CD4-positive, CD25-positive, alpha-beta regulatory T cell (primary cell): ENCODE measurements at regions not wholly inside any gene's neighbourhood (a gene's known extent, or its start where the extent isn't known, plus 50 kb on each side); places are given as distances from the start of the nearest gene placed in this dataset.
"Not testable (repeated sequence)": the region's sequence is repeated elsewhere in the genome, so short reads cannot be mapped to it uniquely, and the experiment has no call there.

Experiments used
- ATAC-seq, 2 donors: fragments of 150-1000 bp; cut with Tn5 transposase; one replicate each; pipeline ENCODE4 v1.10.0; 2021; ENCODE audit warnings: low read depth in 2 of 2, moderate number of reproducible peaks in 2 of 2, moderate library complexity in 1 of 2
- DNase-seq, 3 donors: peaks; one replicate each; pipeline versions ENCODE4 v3.0.0 to v3.0.0-alpha.2; 2012 to 2022; ENCODE audit warnings: mixed read lengths in 1 of 3
- H3K27ac ChIP-seq: one replicate; pipeline ENCODE4 v1.7.0; 2013; ENCODE audit warnings: mild to moderate bottlenecking, low read length; ENCODE audit not compliant: insufficient read depth, poor library complexity, severe bottlenecking
- H3K27me3 ChIP-seq: one replicate; pipeline ENCODE4 v1.7.0; 2013; ENCODE audit warnings: low read length; ENCODE audit not compliant: control insufficient read depth, insufficient read depth
- H3K36me3 ChIP-seq: one replicate; pipeline ENCODE4 v1.7.0; 2013; ENCODE audit warnings: mild to moderate bottlenecking, low read length, moderate library complexity; ENCODE audit not compliant: control insufficient read depth, insufficient read depth
- H3K4me1 ChIP-seq: 2 replicates; pipeline ENCODE4 v1.7.0; 2013; ENCODE audit warnings: mild to moderate bottlenecking, low read length; ENCODE audit not compliant: insufficient read depth, control insufficient read depth, poor library complexity, severe bottlenecking
- H3K4me3 ChIP-seq: one replicate; pipeline ENCODE4 v1.7.0; 2013; ENCODE audit warnings: low read depth, mild to moderate bottlenecking, low read length, moderate library complexity
- H3K9me3 ChIP-seq, 2 experiments: 1 replicate in 1 of 2; 2 replicates in 1 of 2; pipeline ENCODE4 v1.7.0; 2013; ENCODE audit warnings: low read length in 2 of 2, mild to moderate bottlenecking in 1 of 2, moderate library complexity in 1 of 2; ENCODE audit not compliant: control insufficient read depth in 2 of 2
- H3K27ac Mint-ChIP-seq, 3 donors: one replicate each; pipeline ENCODE4 v1.8.0; 2020 to 2022; ENCODE audit warnings: mild to moderate bottlenecking in 3 of 3, mixed read lengths in 3 of 3, moderate library complexity in 2 of 3
- H3K27me3 Mint-ChIP-seq: one replicate; pipeline ENCODE4 v1.8.0; 2022; ENCODE audit warnings: mild to moderate bottlenecking, mixed read lengths
- H3K36me3 Mint-ChIP-seq: one replicate; pipeline ENCODE4 v1.8.0; 2020; ENCODE audit warnings: mixed read lengths
- H3K4me1 Mint-ChIP-seq, 4 donors: one replicate each; pipeline ENCODE4 v1.8.0; 2020 to 2022; ENCODE audit warnings: mixed read lengths in 4 of 4, mild to moderate bottlenecking in 1 of 4
- H3K4me3 Mint-ChIP-seq, 4 donors: one replicate each; pipeline ENCODE4 v1.8.0; 2020 to 2022; ENCODE audit warnings: mild to moderate bottlenecking in 4 of 4, mixed read lengths in 4 of 4, moderate library complexity in 3 of 4
- H3K9me3 Mint-ChIP-seq, 7 donors: one replicate each; pipeline ENCODE4 v1.8.0; 2020 to 2022; ENCODE audit warnings: mixed read lengths in 7 of 7, mild to moderate bottlenecking in 3 of 7, moderate library complexity in 2 of 7

DNA sequence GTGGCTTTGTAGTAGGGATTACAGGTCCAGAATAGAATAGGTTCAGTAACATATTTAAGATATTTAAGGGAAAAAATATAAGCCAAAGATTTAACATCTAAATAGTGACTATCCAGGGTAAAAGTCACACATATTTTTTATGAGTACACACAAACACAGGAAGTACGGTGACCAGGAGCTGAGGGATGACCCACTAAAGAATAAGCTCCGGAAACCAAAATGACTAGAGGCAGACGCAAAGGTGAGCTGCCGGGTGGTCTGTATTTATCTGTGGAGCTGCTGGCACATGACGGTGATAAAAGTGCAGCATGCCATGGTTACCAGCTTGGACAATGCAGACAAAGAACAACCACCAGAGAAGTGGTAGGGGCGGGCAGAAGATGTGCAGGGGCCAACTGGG lies 73.9 kb upstream of the FBXO28 start:
- H3K27ac Mint-ChIP-seq, H3K27me3 Mint-ChIP-seq, H3K9me3 Mint-ChIP-seq, H3K36me3 ChIP-seq, H3K4me3 ChIP-seq, DNase-seq, H3K27ac ChIP-seq, H3K4me1 Mint-ChIP-seq, ATAC-seq, H3K4me1 ChIP-seq, H3K27me3 ChIP-seq, H3K9me3 ChIP-seq, H3K36me3 Mint-ChIP-seq, H3K4me3 Mint-ChIP-seq: not testable (repeated sequence)

DNA sequence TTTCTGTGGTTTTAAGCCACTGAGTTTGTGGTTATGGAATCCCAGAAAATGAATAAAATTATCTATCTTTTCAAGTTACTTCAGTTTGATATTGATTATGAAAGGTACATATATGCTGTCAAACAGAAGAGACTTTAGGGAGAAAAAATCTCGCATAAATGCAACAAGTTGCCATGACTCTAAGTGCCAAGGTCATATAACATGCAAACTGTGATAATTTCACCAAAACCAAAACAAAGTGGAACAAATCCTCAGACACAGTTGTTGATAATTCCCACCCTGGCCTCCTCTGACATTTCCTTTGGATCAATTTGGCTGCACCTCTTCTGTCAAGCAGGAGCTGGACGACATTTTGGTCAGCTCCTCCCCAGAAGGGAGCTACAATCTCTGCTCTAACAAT lies 75.1 kb upstream of the FBXO28 start:
- ATAC-seq, H3K4me1 Mint-ChIP-seq: not testable (repeated sequence)

DNA sequence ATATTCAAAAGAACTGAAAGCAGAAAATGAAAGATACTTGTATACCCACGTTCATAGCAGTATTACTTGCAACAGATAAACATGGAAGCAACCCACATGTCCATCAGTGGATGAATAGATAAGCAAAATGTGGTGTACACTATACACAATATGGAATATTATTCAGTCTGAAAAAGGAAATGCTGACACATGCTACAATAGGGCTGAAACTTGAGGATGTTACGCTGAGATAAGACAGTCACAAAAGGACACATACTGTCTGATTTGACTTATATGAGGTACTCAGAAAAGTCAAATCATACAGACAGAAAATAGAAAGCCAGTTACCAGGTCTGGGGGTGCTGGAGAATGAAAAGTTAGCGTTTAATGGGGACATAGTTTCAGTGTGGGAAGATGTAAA lies 76.5 kb upstream of the FBXO28 start:
- not testable (repeated sequence) for DNase-seq, H3K27ac Mint-ChIP-seq, ATAC-seq, H3K9me3 ChIP-seq, H3K9me3 Mint-ChIP-seq, H3K36me3 ChIP-seq, H3K27ac ChIP-seq, H3K36me3 Mint-ChIP-seq, H3K4me1 ChIP-seq, H3K4me3 ChIP-seq, H3K27me3 ChIP-seq, H3K27me3 Mint-ChIP-seq, H3K4me1 Mint-ChIP-seq, H3K4me3 Mint-ChIP-seq

More for the DNA sequence above, 75.1 kb upstream of the FBXO28 start:
- not testable (repeated sequence) for H3K27ac ChIP-seq, H3K4me3 ChIP-seq, H3K27me3 Mint-ChIP-seq, H3K36me3 ChIP-seq, H3K9me3 ChIP-seq, H3K27me3 ChIP-seq, H3K4me3 Mint-ChIP-seq, H3K9me3 Mint-ChIP-seq, H3K4me1 ChIP-seq, DNase-seq, H3K27ac Mint-ChIP-seq, H3K36me3 Mint-ChIP-seq

DNA sequence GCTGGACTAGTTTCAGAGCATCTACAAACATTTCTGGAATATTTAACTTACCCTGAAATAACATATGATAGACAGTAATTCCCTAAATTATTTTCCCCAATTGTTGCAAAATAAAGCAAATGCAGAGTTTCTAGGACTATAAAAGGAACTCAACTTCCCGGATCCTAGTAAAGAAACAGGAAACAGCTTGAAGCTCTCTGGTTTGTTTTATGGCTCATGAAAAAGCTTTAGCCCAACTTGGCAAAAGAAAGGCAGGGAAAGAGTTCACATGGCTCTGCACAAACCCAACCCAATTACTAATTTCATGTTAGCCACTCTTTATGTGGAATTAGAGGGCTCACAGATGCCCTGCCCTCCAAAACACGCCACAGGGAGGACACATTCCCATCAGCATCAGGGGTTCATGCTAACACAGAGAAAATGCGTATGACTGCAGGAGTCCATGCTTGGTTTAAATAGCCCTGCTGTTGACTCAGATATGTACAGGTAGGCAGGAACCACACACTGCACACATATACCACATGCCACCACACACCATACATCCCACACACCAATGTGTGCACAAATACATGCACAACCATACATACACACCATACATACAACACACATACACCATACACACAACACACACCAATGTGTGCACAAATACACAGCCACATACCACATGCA lies 81.2 kb upstream of the FBXO28 start:
- not testable (repeated sequence) for H3K9me3 Mint-ChIP-seq, H3K9me3 ChIP-seq, H3K36me3 ChIP-seq, H3K27ac Mint-ChIP-seq, H3K27ac ChIP-seq, H3K27me3 Mint-ChIP-seq, H3K4me1 ChIP-seq, H3K4me1 Mint-ChIP-seq, DNase-seq, H3K36me3 Mint-ChIP-seq, H3K4me3 Mint-ChIP-seq, H3K27me3 ChIP-seq, ATAC-seq, H3K4me3 ChIP-seq

DNA sequence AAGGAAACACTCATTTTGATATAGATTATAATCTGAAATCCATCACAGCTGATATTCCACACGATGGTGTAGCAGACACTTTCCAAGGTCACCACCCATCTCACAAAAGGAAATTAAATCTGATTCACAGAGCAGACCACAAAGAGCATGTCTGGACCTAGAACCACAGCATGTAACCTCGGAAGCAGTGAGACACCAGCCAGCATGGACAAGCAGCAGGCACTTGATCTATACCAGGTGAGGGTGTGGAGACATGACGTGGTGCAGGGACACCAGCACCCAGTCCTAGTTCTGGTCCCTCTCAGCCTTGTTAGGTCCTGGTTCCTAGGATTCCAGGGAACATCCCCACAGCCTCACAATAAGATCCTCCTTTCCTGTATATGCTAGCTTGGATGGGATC lies 81.9 kb upstream of the FBXO28 start:
- H3K9me3 ChIP-seq, H3K36me3 Mint-ChIP-seq, H3K4me3 ChIP-seq, H3K27ac Mint-ChIP-seq, ATAC-seq, H3K27ac ChIP-seq, H3K36me3 ChIP-seq, DNase-seq, H3K4me3 Mint-ChIP-seq, H3K9me3 Mint-ChIP-seq, H3K27me3 Mint-ChIP-seq, H3K27me3 ChIP-seq, H3K4me1 Mint-ChIP-seq, H3K4me1 ChIP-seq: not testable (repeated sequence)

DNA sequence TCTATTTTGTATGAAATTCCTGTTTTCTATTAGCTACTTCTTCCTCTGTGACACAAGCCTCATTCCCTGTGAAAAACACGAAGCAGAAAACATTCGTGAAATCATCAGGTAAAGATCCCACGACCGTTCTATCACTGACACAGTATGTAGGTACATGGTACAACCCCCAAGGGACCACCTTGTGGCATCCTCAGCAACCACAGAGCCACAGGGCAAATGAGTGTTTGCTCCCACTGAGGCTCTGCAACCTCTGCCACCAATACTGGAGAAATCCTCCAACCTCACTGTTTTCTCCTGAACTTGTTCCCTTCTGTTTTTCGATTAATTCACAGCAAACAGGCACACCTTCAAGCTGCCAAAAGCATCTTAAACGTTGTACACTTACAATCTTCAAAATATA lies 83.7 kb upstream of the FBXO28 start:
- DNase-seq, H3K36me3 ChIP-seq, H3K4me1 ChIP-seq, H3K4me3 Mint-ChIP-seq, ATAC-seq, H3K27me3 Mint-ChIP-seq, H3K27me3 ChIP-seq, H3K27ac ChIP-seq, H3K36me3 Mint-ChIP-seq, H3K9me3 Mint-ChIP-seq, H3K4me3 ChIP-seq, H3K9me3 ChIP-seq, H3K4me1 Mint-ChIP-seq, H3K27ac Mint-ChIP-seq: not testable (repeated sequence)

DNA sequence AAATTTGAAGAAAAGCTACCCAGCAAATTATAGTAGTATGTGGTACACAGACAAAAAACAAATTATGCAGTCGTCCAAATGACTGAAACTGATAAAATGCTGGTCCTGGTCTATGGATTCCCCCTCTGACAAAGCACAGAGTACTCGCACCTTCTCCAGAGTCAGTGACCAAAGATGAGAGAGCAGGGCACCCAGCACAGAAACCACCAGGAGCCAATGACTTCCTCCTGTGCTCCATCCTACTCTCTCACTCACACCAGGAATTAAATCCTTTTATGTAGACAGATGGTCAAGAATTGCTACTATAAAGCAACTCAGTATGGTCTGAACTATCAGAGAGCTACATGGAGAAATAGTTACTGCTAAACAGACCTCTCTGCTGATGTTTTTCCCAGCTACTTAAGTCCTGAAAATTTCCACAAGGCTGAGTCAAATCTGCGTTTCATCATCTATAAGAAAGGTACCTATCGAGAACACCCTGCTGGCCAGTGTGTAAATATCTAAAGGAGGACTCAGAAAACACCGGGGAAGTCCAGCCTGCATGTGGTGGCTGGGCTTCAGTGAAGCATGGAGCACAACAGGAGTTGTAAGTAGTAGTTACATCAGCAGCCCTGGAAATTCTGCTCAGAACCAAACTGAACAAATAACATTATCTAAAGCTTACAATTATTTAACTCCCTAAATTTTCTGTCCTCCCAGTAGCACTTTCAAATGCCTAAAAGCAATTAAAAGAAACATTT lies 84.5 kb upstream of the FBXO28 start:
- not testable (repeated sequence) for H3K27me3 Mint-ChIP-seq, H3K4me3 Mint-ChIP-seq, H3K36me3 Mint-ChIP-seq, H3K4me1 Mint-ChIP-seq, H3K4me3 ChIP-seq, DNase-seq, H3K27me3 ChIP-seq, H3K27ac Mint-ChIP-seq, H3K4me1 ChIP-seq, ATAC-seq, H3K27ac ChIP-seq, H3K9me3 ChIP-seq, H3K9me3 Mint-ChIP-seq, H3K36me3 ChIP-seq

DNA sequence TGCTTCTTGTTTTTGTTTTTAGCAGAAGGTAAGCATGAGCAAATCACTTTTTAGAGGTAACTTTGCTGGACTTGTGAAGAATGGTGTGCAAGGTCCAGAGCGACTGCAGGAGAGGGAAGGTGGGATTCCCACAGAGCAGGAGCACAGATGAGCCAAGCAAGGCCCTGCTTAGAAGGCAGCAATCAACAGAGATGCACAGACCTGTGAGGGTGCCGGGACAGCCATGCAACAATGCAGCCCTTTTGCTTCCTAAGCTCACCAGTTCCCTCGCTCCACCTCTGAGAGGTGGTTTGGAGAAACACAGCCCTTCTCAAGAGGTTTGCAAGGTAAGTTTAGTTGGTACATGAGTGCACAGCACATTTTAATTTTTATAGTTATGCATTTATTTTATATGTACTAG lies 85.1 kb upstream of the FBXO28 start:
- H3K4me3 ChIP-seq, H3K9me3 ChIP-seq, H3K27ac ChIP-seq, H3K27ac Mint-ChIP-seq, H3K4me3 Mint-ChIP-seq, ATAC-seq, H3K4me1 ChIP-seq, H3K36me3 ChIP-seq, H3K9me3 Mint-ChIP-seq, DNase-seq, H3K27me3 Mint-ChIP-seq, H3K4me1 Mint-ChIP-seq, H3K36me3 Mint-ChIP-seq, H3K27me3 ChIP-seq: not testable (repeated sequence)
